HG03521 (cell line): ENCODE measurements at regions not wholly inside any gene's neighbourhood (a gene's known extent, or its start where the extent isn't known, plus 50 kb on each side); places are given as distances from the start of the nearest gene placed in this dataset.

Source experiments
- ATAC-seq: cut with Tn5 transposase; IDR thresholded peaks from one replicate; pipeline ENCODE4 v1.9.1; 2021; ENCODE audit warnings: mild to moderate bottlenecking, moderate library complexity; ENCODE audit not compliant: unreplicated experiment

DNA sequence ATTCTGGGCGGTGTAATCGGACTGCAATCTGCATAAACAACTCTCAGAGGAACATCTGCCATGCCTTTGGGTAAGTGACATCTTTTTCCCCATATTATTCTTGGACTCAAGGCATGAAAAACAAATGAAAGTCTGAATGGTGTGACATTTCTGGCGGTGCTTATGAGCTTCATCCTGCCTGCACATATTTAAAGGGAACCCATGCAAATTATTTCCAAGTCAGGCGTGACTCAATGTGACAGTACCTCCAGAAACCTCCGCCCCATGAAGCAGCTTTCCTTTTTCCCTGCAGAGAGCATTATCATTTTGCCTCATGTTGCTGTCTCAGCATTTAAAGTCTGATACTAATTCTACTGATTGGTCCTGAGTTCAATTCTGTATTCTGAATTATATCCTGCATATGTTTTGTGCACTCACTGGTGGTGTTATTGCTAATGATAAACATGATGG lies 585.4 kb downstream of the SNAPC1 start:
- ATAC-seq: no peak

DNA sequence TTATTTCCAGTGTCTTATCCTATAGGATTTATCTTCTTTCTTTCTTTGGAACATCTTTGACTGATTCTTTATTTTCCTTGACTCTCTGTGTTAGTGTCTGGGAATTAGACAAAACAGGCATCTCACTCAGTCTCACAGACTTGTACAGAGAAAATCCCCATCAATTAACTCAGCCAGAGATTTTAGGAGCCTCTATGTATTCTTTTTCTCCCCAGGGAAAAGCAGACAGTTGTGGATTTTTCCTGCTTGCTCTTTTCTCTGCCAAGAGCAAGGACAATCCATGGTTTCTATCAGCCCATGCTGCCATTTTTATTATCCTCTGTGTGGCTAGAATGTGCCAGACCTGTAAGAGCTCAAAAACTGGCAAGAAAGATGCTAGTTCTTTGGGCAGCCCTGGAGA lies 595.1 kb downstream of the SNAPC1 start:
- ATAC-seq: no peak

DNA sequence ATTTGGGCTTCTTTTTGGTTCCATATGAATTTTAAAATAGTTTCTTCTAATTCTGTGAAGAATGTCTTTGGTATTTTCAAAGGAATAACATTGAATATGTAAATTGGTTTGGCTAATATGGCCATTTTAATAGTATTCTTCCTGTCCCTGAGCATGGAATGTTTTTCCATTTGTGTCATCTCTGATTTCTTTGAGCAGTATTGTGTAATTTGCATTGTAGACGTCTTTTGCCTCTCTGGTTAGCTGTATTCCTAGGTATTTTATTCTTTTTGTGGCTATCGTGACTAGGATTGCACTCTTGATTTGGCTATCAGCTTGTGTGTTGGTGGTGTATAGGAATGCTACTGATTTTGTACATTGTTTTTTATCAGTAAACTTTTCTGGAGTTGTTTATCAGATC lies 601.9 kb downstream of the SNAPC1 start:
- no peak for ATAC-seq

DNA sequence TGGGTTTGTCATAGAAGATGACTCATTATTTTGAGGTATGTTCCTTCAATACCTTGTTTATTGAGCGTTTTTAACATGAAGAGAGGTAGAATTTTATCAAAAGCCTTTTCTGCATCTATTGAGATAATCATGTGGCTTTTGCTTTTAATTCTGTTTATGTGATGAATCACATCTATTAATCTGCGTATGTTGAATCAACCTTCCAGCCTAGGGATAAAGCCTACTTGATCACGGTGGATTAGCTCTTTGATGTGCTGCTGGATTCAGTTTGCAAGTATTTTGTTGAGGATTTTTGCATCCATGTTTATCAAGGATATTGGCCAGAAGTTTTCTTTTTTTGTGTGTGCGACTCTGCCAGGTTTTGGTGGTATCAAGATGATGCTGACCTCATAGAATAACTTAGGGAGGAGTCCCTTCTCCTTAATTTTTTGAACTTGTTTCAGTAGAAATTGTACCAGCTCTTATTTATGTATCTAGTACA lies 602.6 kb downstream of the SNAPC1 start:
- no peak for ATAC-seq

DNA sequence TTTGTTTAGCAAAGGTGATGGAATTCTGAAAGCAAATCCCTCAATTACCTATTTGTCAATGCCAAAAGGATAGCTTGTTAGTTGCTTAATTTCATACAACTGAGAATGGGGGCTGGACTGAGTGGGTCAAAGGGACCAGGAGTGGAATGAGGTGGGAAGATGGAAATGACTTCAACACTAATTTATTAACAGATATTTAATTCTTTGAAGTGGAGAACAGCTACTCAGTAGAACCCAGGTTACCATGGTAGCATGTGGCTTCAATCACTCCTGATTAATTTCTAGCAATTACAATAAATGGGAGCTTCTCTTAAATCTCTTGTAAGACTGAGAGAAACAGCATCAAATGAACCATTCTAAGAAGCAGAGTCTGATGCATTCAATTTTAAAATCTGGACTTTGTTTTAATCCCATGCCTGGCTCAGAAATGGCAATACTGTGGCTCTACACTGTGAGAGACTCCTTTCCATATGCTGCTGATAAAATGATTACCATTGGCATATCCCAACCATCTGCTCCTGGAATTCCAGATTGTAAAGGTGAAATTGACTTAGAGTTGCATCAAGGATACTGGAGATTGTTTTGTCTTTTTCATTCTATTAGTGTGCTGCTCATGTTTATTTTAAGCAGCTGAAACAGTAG lies 607.8 kb downstream of the SNAPC1 start:
- no peak for ATAC-seq

DNA sequence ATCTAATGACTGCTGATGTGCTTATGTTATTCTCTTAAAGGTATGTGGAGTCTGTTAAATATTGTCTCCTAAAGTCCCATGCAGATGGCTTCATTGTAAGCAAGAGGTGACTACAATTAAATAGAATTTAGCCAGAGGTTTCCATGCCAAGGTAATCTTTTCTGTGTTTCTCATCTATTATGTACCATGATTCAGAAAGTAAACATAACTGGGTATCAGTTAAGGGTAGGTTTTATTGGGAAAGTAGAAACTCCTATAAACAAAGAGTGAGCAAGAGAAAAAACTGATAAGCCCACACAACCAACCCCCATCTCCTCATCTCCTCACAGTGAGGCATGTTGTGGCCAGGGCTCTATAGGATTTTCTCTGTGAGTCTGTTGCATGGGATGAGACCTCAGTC lies 611.7 kb downstream of the SNAPC1 start:
- no peak for ATAC-seq

DNA sequence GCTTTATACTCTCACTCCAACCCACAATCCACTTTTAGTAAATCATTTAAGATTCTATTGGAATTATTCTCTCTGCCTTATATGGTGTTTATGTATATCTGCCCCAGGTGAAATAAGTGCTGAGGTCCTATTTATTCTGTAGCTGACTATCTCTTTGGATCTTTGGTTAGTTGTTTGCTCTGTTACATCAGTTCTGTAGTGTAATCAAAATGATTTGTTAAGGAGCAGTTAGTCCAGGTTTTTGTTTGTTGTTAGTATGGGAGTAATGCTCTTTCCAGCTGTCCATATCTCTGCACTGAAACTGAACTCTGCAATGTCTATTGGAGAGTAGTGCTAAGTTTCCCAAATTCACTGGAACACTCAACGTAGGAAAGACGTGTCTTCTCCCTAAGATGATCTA lies 615.8 kb downstream of the SNAPC1 start:
- ATAC-seq: no peak

DNA sequence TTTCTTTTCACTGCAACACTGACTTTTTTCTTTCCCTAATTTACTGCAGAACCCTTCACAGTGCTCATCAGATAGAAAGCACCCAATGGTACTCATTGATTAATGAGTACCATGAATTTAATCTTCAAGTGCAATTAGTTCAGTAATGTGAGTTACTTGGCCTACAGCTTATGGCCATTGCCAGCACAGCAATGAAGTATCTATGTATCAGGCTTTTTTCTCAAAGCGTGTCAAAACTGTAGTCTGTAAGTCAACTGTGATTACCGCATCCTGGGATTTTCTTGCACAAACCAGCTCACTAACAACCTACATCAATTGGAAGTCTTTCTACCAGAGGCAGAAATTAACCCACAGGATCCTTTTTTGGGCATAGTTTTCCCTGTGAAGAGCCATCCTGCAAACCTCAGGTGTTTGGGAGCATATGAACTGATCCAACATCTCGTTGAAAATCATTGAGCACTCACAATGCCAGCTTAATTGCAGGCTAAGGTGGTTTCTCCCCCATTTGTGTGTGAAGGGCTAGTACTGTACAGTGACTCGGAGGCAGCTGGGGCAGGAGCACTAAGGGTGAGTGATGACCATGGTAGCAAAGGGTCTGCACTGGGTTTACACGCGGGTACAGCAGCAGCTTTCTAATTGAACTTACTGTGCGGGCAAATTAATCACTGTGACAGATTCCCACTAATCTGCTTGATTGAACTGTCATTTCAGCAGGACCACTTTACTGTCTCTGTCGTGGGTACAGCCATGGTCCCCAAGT lies 619.3 kb downstream of the SNAPC1 start:
- no peak for ATAC-seq

DNA sequence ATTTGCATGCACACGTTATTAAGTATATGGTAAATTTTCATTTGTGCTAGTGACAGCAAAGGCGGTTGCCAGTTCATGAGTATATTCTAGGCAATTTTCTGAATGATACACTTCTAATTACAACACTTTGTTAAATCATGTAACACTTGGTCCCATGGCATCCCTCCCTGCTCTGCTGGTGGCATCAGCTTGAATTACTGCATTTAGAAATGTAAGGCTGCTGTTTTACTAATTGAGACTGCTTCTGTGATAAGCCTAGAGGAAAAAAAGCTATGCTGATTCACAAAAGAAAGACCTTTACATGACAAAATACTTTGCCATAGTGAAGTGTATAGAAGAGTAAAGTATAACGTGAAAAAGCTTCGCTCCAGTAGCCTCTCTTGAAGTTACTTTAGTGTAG lies 636.1 kb downstream of the KCNH5 start:
- no peak for ATAC-seq

DNA sequence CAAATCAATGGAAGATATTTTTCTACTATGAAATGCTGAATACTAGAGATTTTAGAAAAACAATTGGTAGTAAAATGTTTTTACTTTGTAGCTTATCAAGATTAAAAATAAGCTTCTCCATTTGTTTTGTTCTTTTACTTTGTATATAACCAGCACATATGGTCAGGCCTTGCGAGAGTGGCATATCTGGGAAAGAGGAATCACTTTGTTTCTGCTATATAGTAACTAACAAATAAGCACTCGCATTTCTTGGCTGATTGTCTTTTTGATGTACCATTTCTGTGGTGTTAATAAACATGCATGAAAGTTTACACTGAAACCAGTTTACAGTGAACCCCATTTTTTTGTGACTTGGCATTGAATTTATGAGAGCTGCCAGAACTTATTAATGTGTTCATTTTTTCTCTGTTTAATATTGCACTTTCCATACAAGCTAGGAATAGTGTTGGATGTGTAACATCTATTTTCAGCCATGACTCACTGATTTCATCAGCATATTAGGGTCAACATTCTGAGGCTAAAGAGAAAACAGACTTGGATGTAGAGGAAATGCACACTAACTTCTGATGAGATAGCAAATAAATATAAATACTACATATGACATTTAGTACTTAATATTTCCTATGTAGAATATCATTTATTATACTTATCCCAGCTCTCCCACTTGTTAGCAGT lies 635.5 kb downstream of the KCNH5 start:
- no peak for ATAC-seq

DNA sequence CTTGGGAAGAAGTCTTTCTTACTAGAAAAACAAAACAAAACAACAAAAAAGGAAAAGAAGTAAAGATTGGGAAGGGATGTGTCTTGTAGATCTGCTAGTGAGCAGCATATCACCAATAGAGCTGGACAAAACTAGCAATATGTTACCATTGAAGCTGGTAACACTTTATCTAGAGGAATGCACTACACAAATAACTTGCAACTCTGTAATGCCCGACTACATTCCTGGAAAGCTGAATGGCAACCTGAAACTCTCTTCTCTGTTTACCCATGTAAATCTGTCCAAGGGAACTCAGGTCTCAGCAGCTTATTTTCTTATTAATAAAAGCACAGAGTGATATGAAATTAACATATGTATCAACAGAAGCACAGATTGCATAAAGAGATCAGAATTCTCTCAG lies 624.4 kb downstream of the KCNH5 start:
- no peak for ATAC-seq

DNA sequence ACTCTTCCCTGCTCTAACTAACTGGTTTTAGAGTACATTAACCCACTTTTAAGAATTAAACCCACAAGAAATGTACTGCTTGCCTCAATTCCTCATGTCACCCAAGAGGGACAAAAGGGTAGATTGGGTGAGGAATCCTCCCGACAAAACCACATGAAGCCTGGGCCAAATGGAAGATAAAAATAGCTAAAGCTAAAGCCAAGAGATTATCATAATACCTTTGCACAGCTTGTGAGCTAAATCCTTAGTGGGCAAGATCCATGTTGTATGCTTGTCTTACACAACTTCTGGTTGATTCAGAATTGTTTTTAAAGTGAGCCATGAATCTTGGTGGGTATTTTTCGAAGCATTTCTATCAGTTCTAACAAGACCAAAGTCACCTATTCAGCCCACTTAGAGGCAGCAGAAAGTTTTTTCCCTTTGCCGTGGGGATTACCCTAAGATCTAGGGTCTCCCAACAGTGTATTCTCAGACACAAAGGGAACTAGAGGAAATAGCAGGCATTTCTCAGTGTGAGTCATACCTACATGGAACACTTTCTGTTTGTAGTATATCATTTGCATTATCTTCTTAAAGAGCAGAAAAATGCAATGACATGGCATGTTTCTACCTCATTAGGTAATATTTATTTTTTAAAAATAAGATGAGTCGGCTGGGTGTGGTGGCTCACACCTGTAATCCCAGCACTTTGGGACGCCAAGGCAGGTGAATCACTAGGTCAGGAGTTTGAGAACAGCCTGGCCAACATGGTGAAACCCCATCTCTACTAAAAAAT lies 616.6 kb downstream of the KCNH5 start:
- no peak for ATAC-seq

DNA sequence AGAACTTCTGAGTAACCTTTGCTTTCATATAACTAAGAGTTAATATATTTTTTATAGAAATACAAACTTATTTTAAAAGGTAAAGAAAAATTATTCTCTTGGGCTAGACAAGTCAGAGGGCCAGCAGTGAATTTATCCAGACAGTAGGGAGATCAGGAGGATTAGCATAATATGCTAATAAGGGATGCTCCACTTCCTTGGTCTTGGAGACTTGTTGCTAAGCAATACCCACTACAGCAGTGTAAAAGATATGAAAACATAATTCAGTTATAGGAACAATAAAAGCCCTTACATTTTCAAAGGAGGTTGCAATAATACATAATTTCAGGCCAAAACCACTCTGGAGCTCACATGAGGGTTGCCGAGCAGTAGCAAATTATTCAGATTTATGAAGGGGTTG lies 615.6 kb downstream of the KCNH5 start:
- no peak for ATAC-seq

DNA sequence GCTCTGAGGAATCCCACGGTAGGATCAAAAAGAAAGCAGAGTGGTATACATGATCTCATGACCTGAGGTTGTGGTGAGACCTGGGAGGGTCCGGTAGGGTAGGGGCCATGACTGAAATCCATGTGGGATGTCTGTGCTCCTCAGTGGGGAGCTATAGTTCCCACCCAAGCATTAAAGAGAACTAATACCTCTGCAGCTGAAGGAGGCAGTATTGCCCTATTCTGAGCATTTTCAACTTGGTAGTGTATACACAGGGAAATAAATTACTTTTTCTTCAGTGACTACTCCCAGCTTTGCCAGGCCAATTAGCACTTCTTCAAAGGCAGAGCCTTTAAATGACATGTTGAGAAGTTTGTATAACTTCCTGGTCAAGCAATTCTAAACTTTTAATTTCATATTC lies 613.8 kb downstream of the KCNH5 start:
- no peak for ATAC-seq

DNA sequence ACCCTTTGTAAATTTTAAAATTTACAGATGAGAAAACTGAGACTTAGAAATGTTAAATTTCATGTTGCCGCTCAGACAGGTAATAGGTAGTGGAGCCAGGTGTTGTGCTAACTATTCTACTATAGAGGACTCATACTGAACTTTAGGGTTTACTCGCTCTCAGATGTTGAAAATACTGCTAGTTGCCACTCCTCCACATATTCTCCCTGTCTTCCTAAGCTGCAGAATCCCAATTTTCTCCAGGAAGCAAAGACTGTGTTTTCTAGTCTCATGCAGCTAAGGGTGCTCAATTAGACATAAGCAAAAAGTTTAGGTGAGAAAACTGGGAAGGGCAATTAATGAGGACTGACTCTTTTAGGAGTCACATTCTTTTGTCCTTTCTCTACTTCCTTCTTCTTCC lies 612.3 kb downstream of the KCNH5 start:
- no peak for ATAC-seq

DNA sequence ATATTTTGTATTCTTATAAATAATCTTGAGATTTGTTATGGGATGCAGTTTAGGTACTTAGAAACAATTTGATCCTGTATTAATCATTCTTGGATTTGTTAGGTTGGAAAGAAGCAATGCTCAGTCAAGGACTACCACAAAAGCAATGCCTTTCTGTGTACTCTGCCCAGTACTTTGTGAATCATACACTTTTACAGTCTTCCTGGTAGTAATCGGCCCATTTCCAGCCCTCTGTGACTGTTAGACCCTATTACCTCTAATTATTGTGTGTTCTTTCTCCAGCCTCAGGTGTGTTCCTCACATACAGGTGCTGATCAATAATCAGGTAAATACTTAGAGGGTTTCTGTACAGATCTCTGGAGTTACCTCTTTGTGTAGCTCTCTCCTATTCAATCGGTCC lies 609.0 kb downstream of the KCNH5 start:
- no peak for ATAC-seq

DNA sequence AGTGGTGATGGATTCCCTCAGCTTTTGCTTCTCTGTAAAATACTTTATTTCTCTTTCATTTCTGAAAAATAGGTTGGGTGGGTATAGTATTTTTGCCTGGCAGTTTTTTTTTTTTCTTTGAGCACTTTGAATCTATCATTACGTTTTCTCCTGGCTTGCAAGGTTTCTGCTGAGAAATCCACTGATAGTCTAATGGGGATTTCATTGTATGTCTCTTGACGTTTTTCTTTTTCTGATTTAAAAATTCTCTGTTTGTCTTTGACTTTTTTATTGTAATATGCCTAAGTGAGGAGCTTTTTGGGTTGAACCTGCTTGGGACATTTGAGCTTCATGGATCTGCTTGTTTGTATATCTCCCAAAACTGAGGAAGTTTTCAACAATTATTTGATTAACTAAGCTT lies 606.0 kb downstream of the KCNH5 start:
- ATAC-seq: no peak

DNA sequence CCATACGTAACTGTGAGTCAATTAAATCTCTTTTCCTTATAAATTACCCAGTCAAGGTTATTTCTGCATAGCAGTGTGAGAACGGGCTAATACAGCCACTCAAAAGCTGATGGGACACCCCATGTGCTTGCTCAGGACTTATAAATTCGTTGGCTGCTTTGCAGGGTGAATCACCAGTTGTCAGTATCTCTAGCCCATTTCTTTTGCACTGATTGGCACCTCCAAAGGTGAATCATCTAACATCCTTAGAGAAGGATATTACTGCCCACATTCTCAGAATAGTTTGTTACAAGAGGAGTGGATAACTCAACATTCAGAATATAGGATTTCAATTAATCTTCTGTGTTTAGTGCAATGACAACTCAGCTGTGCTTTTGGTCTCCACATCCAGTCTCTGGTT lies 601.5 kb downstream of the KCNH5 start:
- no peak for ATAC-seq

DNA sequence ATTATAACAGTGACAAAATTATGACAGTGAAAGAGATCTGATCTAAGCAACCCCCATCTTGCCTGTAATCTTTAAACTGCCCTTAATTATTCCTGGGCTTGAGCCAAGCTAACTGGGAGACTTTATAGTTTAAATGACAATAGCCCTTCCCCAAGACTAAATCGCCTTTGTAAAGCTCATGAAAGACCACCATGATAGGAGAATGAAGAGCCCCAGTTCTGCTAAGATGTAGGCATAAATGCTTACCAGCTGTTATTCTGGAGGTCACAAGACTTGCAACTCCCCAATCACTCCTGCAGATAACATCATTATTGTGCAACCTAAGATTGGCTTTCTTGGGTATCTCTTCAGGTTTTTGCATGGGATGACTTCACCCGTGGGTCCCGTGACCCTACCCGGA lies 599.7 kb downstream of the KCNH5 start:
- ATAC-seq: no peak

DNA sequence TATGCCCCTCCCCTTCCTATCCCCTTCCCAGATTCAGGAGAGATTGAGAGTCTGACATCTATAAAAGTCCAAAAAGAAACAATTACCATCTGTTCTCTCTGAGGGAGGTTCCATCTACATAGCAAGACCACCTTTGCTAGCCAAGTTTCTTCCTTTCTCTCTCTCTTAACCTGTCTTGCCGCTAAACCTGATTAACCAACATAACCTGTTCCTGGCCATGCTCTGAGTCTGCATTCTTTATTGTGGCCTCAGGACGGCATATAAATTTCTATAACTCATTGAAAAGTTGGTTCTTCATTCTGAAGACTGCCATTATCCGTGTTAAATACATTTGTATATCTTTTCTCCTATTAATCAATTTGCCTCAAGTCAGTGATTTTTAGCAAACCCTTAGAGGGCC lies 594.0 kb downstream of the KCNH5 start:
- ATAC-seq: no peak

DNA sequence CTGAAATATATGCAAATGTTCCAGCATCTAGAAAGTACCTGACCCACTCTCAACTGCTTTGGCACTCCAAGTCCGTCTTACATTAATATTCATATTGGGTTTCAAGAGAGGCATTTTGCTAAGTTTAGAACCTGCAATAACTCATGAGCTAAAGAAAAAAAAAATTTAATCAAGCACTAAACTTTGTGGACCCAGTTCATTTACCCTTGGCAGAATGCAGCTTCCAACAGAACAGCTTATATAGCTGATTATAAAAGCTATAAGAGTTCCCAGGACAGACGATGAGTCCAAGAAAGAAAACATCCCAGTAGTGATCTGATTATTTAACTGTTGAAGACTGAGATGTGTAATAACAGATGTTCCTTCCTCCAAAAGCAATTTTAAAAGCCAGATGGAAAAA lies 592.0 kb downstream of the KCNH5 start:
- no peak for ATAC-seq
